HEK293 (cell line): ENCODE measurements at regions not wholly inside any gene's neighbourhood (a gene's known extent, or its start where the extent isn't known, plus 50 kb on each side); places are given as distances from the start of the nearest gene placed in this dataset.
"Not testable (repeated sequence)": the region's sequence is repeated elsewhere in the genome, so short reads cannot be mapped to it uniquely, and the experiment has no call there.

Experiments
- CTCF ChIA-PET: fragments of 350-600 bp; formaldehyde crosslinking; extraction: SDS; loops from one replicate; lab custom pipeline; 2021; ENCODE audit warnings: antibody characterized with exemption; lab: Yijun Ruan, JAX
- POLR2A ChIA-PET: fragments of 300-600 bp; formaldehyde crosslinking; extraction: SDS; loops from one replicate; lab custom pipeline; 2020; ENCODE audit warnings: antibody characterized with exemption, inconsistent platforms; lab: Yijun Ruan, JAX
- H3K27ac ChIP-seq: fragments of 200-500 bp; sonication (Bioruptor generic); 2 replicates; pipeline ENCODE4 v1.5.1; 2014; ENCODE audit warnings: low read depth, low read length, control low read depth, inconsistent platforms; ENCODE audit errors: extremely low read depth
- H3K36me3 ChIP-seq, 2 experiments: fragments of 200-500 bp in 1 of 2; sonication (Bioruptor generic) in 1 of 2; 1 replicate in 1 of 2; 2 replicates in 1 of 2; pipeline ENCODE4 v1.5.1; 2014 to 2017; ENCODE audit warnings: inconsistent platforms in 2 of 2, low read length in 2 of 2; ENCODE audit not compliant: control insufficient read depth in 2 of 2, insufficient read depth in 1 of 2
- H3K4me1 ChIP-seq: fragments of 200-500 bp; sonication (Bioruptor generic); 2 replicates; pipeline ENCODE4 v1.5.1; 2014; ENCODE audit warnings: mild to moderate bottlenecking, low read length, inconsistent platforms; ENCODE audit not compliant: control insufficient read depth, insufficient read depth
- H3K4me3 ChIP-seq: 2 replicates; pipeline ENCODE4 v1.5.1; 2011; ENCODE audit warnings: low read depth, mild to moderate bottlenecking, control low read depth, low read length, moderate library complexity
- H3K9me3 ChIP-seq: fragments of 200-500 bp; sonication (Bioruptor generic); 2 replicates; pipeline ENCODE4 v1.5.1; 2014; ENCODE audit warnings: low read depth, low read length, inconsistent platforms; ENCODE audit not compliant: control insufficient read depth, insufficient read depth
- EGR2 ChIP-seq: fragments of 450-650 bp; formaldehyde crosslinking; IDR thresholded peaks from 2 replicates; pipeline ENCODE4 v1.5.1; 2016; ENCODE audit warnings: low read depth, missing biosample characterization, missing genetic modification characterization
- FEZF1 ChIP-seq: fragments of 450-650 bp; formaldehyde crosslinking; IDR thresholded peaks from 2 replicates; pipeline ENCODE4 v1.5.1; 2016; ENCODE audit warnings: missing biosample characterization, missing genetic modification characterization
- MEIS1 ChIP-seq: sonication (generic); formaldehyde crosslinking; IDR thresholded peaks from 2 replicates; pipeline ENCODE4 v1.8.1; 2022; ENCODE audit warnings: missing genetic modification reagents, mild to moderate bottlenecking, borderline replicate concordance
- SP7 ChIP-seq: fragments of 450-650 bp; formaldehyde crosslinking; IDR thresholded peaks from 2 replicates; pipeline ENCODE4 v1.5.1; 2016; ENCODE audit warnings: missing biosample characterization, missing genetic modification characterization
- ZFHX2 ChIP-seq: fragments of 450-650 bp; formaldehyde crosslinking; conservative IDR thresholded peaks from 2 replicates; pipeline ENCODE4 v1.5.1; 2016; ENCODE audit warnings: missing biosample characterization, missing genetic modification characterization
- ZNF138 ChIP-seq: fragments of 450-650 bp; formaldehyde crosslinking; IDR thresholded peaks from 2 replicates; pipeline ENCODE4 v1.5.1; 2016; ENCODE audit warnings: missing biosample characterization, missing genetic modification characterization, borderline replicate concordance
- ZNF214 ChIP-seq: fragments of 450-650 bp; formaldehyde crosslinking; IDR thresholded peaks from 2 replicates; pipeline ENCODE4 v1.5.1; 2017; ENCODE audit warnings: missing biosample characterization, mild to moderate bottlenecking, missing genetic modification characterization, borderline replicate concordance
- ZNF280C ChIP-seq: fragments of 450-650 bp; formaldehyde crosslinking; IDR thresholded peaks from 2 replicates; pipeline ENCODE4 v1.5.1; 2016; ENCODE audit warnings: missing biosample characterization, missing genetic modification characterization
- ZNF280D ChIP-seq: fragments of 450-650 bp; formaldehyde crosslinking; IDR thresholded peaks from 2 replicates; pipeline ENCODE4 v1.5.1; 2016; ENCODE audit warnings: missing biosample characterization, missing genetic modification characterization
- ZNF391 ChIP-seq: fragments of 450-650 bp; formaldehyde crosslinking; IDR thresholded peaks from 2 replicates; pipeline ENCODE4 v1.5.1; 2016; ENCODE audit warnings: low read depth, missing biosample characterization, missing genetic modification characterization, borderline replicate concordance
- ZNF629 ChIP-seq: fragments of 450-650 bp; formaldehyde crosslinking; IDR thresholded peaks from 2 replicates; pipeline ENCODE4 v1.5.1; 2017; ENCODE audit warnings: missing biosample characterization, missing genetic modification characterization
- ZNF670 ChIP-seq: fragments of 450-650 bp; formaldehyde crosslinking; IDR thresholded peaks from 2 replicates; pipeline ENCODE4 v1.5.1; 2016; ENCODE audit warnings: missing biosample characterization, missing genetic modification characterization, low read depth
- ZSCAN30 ChIP-seq: fragments of 450-650 bp; IDR thresholded peaks from 2 replicates; pipeline ENCODE4 v1.5.1; 2018; ENCODE audit warnings: missing biosample characterization, mild to moderate bottlenecking, missing genetic modification characterization, moderate library complexity
- ZSCAN5A ChIP-seq: fragments of 450-650 bp; formaldehyde crosslinking; IDR thresholded peaks from 2 replicates; pipeline ENCODE4 v1.5.1; 2016; ENCODE audit warnings: missing biosample characterization, missing genetic modification characterization
- TF ChIP-seq, protein P1 (sequence below): fragments of 450-650 bp; formaldehyde crosslinking; IDR thresholded peaks from 2 replicates; pipeline ENCODE4 v1.5.1; 2017; ENCODE audit warnings: missing biosample characterization, mild to moderate bottlenecking, missing genetic modification characterization, moderate library complexity

DNA sequence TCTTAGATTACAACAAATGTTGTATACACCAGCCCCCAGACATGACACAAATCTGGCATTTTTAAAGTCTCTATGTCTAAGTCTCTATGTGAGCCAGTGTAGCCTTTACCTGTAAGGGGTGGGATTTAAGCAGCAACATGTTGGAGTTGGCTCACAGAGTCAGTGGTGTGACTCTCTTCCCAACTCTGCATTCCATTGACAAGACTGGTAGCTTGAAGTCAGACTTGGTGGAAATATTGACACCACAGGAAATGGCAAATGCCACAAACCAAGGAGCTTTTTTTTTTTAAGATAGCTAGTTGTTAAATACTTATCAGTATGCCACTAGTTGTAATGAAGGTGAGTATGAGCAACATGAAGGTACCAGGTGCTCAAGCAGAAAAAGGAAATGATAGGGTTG lies 103.1 kb upstream of the SMLR1 start:
- H3K27ac ChIP-seq = no peak overlapping the region
- no peak for TF ChIP-seq SP7
- no peak for TF ChIP-seq ZFHX2 (tag by site-specific recombination)
- no peak for TF ChIP-seq ZNF214 (tag by site-specific recombination)
- no peak for TF ChIP-seq MEIS1 (CRISPR knock-in tag)
- no peak for TF ChIP-seq ZSCAN5A (tag by site-specific recombination)
- TF ChIP-seq ZSCAN30 = no peak
- no peak for TF ChIP-seq ZNF391 (tag by site-specific recombination)
- no peak for TF ChIP-seq ZNF629 (tag by site-specific recombination)
- TF ChIP-seq ZNF280D (tag by site-specific recombination) = no peak
- TF ChIP-seq EGR2 (tag by site-specific recombination) = no peak
- no peak for TF ChIP-seq ZNF670 (tag by site-specific recombination)
- H3K36me3 ChIP-seq = no peaks in the 10 kb centered on the region
- no peak overlapping the region for H3K4me3 ChIP-seq
- H3K9me3 ChIP-seq = no peaks in the 10 kb centered on the region
- no peaks in the 10 kb centered on the region for H3K4me1 ChIP-seq
- CTCF ChIA-PET = interaction anchor here (1.6 kb wide), 1 partner anchor 26 kb away, joined by 3 read pairs; no protein-coding TSS in a partner anchor
- POLR2A ChIA-PET = no interaction called here

GRCh38 chr6:130725551-130725950 lies 101.7 kb upstream of the SMLR1 start:
- ChIA-PET POLR2A (no interaction called here), CTCF (interaction anchor here (0.8 to 1.4 kb wide), 4 partner anchors 17 to 360 kb away, joined by 3 to 5 read pairs (median 4); partner anchors contain the start of gene TMEM200A)

DNA sequence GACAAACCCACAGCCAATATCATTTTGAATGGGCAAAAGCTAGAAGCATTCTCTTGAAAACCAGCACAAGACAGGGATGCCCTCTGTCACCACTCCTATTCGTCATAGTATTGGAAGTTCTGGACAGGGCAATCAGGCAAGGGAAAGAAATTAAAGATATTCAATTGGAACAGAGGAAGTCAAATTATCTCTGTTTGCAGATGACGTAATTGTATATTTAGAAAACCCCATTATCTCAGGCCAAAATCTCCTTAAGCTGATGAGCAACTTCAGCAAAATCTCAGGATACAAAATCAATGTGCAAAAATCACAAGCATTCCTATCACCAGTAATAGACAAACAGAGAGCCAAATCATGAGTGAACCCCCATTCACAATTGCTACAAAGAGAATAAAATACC lies 99.1 kb upstream of the SMLR1 start:
- H3K4me3 ChIP-seq, H3K4me1 ChIP-seq, CTCF ChIA-PET, H3K27ac ChIP-seq, H3K36me3 ChIP-seq, POLR2A ChIA-PET, H3K9me3 ChIP-seq: not testable (repeated sequence)

More at GRCh38 chr6:130725551-130725950, 101.7 kb upstream of the SMLR1 start:
- Histone ChIP-seq H3K36me3 (no peaks in the 10 kb centered on the region), H3K4me1 (no peaks in the 10 kb centered on the region), H3K4me3 (no peak overlapping the region), H3K27ac (no peak overlapping the region), H3K9me3 (no peaks in the 10 kb centered on the region)
- no peak for TF ChIP-seq ZNF138 (tag by site-specific recombination)

DNA sequence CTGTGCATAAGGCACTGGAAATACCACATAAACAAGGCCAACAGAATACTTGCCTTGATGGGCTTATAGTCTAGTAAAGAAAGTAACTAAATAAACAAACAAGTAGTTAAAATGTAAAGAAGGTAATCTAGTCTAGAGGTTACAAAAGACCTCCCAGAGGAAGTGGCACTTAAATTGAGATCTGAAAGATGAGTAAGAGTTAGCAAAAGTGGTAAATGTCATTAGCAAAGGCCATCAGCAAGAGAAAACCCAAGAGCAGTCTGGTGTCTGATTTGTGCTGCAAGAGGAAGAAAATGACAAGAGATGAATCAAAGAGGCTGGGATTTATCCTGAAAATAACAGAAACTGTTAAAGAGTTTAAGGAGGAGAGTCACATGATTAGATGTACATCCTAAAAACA lies 96.6 kb upstream of the SMLR1 start:
- Histone ChIP-seq H3K4me1 (no peaks in the 10 kb centered on the region), H3K36me3 (no peaks in the 10 kb centered on the region), H3K27ac (no peak overlapping the region), H3K4me3 (no peak overlapping the region), H3K9me3 (no peaks in the 10 kb centered on the region)
- POLR2A ChIA-PET = no interaction called here
- TF ChIP-seq ZNF670 (tag by site-specific recombination) (no peak), ZNF280C (tag by site-specific recombination) (no peak), FEZF1 (peak; percentile 13; the same call in 1 of the 2 replicates)
- TF ChIP-seq, protein P1, sequence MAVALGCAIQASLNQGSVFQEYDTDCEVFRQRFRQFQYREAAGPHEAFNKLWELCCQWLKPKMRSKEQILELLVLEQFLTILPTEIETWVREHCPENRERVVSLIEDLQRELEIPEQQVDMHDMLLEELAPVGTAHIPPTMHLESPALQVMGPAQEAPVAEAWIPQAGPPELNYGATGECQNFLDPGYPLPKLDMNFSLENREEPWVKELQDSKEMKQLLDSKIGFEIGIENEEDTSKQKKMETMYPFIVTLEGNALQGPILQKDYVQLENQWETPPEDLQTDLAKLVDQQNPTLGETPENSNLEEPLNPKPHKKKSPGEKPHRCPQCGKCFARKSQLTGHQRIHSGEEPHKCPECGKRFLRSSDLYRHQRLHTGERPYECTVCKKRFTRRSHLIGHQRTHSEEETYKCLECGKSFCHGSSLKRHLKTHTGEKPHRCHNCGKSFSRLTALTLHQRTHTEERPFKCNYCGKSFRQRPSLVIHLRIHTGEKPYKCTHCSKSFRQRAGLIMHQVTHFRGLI = no peak
- CTCF ChIA-PET = no interaction called here
